Left lobe of liver (tissue), 2 donors: ENCODE measurements at regions not wholly inside any gene's neighbourhood (a gene's known extent, or its start where the extent isn't known, plus 50 kb on each side); places are given as distances from the start of the nearest gene placed in this dataset.
A peak's percentile ranks its signal among the peaks of the same experiment; 100 is the strongest.

Experiments used
- ATAC-seq: fragments of 200-7000 bp; cut with Tn5 transposase; one replicate; pipeline ENCODE4 v1.9.1; 2020; ENCODE audit warnings: mild to moderate bottlenecking, moderate library complexity
- DNase-seq: peaks from one replicate; pipeline ENCODE4 v3.0.0-alpha.2; 2020; ENCODE audit warnings: low spot score
- donor health status: DM: no; HTN: no; CAD: no; lungs with moderate emphysema.
- donor health status: DM: no; HTN: yes; CAD: no.

DNA sequence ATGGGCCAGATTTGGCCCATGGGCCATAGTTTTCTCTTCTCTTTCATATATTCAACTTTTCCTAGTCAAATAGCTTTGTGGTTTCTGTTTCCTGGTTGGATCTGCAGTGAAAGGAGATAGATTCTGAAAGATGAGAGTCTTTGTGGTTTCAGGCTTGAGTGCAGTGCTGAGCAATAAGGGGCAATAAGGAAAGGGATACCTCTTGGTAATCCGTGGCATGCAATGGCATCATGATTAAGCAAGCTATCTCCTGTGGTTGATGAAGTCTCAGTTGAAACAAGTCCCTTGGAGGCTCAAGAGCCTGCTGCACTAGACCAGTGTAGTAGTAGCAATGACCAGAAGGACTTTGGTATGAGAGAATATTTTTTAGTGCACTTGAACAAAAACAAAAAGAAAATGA, 187.7 kb upstream of the CNTNAP2 start:
- no peak for ATAC-seq
- DNase-seq, result no peak

DNA sequence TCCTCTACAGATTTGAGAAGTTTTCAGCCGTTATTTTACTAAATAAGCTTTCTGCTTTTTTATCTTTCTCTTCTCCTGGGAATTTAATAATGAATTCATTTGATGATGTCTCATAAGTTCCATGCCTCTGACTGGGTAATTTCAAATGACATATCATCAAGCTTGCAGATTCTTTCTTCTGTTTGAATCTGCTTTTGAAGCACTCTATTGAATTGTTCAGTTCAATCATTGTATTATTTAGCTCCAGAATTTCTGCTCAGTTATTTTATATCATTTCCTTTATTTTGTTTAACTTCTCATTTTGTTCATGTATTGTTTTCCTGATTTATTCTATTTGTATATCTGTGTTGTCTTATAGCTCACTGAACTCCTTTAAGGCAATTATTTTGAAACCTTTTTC, 196.9 kb upstream of the CNTNAP2 start:
- ATAC-seq (no peak), DNase-seq (no peak)

DNA sequence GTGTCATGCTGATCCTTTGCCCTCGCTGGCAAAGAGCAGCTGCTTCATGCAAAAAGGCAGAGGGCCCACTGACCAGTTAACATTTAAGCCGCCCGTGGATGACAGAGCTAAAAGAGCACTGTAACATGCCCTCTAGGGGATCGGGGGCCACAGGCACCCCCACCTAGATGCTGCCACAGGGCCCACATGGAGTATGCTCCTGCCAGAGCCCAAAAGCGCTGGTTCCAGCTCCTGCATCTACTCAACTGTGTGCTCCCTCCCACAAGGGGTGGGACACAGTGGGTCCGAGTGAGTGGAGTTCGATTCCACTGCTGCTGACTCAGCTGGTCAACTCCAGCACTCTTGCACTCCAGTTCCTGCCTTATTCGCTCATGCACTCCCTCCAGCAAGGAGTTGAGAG, 199.8 kb upstream of the CNTNAP2 start:
- no peak for ATAC-seq

DNA sequence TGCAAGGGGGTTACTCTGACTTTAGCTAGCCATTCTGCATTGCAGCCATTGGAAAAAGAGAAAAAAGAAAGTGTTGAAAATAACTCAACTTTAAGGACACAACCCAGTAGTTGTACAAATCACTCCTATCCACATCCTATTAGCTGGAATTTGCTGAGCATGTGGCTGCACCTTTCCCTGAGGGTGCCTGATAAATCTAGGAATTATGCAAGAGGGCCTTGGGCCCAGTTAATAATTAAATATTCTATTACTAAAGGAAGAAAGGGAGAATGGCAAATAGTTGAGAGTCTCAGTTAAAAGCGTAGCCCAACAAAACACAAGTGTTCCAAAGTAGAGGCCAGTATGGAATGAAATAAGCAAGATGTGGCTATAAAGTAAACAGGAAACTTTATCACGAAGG, 200.9 kb upstream of the CNTNAP2 start:
- peak; percentile 68 for ATAC-seq
- DNase-seq, result no peak

More for the DNA sequence above, 199.8 kb upstream of the CNTNAP2 start:
- DNase-seq, result no peak

DNA sequence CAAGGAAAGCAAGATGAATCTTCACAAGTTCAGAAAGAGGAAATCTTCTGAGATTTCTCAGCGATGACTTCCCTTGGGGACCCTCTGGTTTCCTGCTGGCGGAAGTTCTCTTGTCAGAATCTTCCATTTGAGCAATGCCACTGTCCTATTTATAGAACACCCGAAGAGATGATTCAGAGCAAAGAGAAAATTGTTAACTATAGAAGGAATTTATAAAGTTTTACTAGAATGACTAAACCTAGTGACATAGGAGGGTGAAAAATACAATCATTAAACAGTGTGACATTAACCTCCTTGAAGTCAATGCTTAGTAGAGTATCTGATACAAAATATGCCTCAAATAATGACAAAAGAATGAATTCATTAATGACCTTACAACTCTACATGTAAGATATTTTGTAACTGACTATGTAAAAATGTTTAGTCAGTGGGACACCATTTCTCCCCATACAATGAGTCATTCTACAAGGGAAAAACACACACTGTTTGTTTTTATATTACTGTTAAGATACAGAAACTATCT, 206.5 kb upstream of the CNTNAP2 start:
- no peak for ATAC-seq
- no peak for DNase-seq

DNA sequence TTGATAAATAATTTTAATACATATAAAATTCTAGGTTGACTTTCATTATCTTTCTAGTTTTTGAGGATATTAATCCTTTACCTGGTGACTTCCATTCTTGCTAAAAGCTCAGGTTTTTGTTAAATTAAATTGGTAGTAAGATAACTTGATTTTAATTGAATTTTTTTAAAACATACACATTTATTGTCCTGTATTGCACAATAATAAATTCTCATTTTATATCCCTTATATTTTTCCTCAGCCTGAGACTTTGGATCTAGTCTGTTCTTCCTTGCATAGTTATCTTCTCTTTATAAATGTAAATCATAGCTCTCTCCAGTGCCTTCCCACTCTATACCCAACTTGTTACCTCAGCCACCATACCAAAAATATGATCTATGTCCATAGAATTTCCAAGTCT, 212.9 kb upstream of the CNTNAP2 start:
- DNase-seq, result no peak
- ATAC-seq, result no peak

DNA sequence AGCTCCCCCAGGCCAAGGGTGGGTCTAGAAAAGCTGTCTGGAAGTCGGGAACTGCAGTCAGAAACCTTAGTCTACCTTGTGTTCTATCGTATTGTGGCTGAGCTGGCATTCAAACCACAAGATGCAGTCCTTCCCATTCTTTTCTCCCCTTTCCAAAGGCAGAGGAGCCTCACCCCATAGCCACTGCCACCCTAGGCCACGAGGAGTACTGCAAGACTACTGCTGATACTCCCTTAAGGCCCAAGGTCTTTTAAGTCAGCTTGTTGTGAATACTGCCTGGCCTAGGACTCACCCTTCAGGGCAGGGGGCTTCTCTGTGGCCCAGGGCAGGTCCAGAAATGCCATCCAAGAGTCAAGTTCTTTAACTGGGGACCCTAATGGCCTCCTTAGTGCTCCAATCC, 214.5 kb upstream of the CNTNAP2 start:
- no peak for ATAC-seq

DNA sequence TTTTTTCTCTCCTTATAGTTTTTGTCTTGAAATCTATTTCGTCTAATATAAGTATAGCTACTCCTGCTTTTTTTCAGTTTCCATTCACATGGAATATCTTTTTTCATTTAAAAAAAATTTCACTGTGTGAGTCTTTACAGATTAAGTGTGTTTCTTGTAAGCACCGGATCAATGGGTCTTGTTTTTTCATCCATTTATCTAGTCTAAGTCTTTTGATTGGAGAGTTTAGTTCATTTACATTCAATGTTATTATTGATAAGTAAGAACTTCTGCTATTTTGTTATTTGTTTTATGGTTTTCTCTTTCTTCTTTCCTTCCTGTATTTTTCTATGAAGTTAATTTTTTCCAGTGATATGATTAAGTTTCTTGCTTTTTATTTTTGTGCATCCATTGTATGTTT, 216.7 kb upstream of the CNTNAP2 start:
- DNase-seq (no peak), ATAC-seq (no peak)

More for the DNA sequence above, 214.5 kb upstream of the CNTNAP2 start:
- no peak for DNase-seq

DNA sequence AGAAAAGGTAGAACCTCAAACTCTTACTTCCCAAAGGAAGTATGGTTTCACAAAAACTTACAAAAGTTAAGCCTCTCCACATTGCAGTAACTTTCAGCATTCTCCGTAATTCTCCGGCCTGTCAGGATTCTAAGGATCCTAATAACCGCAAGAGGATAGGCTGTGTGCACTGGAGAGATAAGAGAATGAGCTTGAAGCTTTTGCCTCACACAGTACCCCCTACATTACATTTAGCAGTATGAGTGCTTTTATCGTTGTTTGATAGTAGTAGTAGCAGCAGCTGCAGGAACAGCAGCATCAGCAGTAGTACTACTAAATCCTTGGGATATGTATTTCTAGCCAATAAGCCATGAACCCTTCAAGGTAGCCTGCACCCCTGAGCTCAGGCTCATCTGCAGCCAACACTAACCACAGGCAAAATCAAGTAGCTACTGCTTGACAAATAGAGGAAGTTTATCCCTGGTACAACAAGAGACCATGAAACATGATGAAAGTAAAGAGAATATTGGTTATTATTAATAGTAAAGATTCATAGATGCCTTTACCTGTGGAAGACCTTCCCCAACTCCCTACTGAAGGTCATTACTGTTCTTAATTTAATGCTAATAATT, 222.6 kb upstream of the CNTNAP2 start:
- ATAC-seq (no peak), DNase-seq (no peak)

DNA sequence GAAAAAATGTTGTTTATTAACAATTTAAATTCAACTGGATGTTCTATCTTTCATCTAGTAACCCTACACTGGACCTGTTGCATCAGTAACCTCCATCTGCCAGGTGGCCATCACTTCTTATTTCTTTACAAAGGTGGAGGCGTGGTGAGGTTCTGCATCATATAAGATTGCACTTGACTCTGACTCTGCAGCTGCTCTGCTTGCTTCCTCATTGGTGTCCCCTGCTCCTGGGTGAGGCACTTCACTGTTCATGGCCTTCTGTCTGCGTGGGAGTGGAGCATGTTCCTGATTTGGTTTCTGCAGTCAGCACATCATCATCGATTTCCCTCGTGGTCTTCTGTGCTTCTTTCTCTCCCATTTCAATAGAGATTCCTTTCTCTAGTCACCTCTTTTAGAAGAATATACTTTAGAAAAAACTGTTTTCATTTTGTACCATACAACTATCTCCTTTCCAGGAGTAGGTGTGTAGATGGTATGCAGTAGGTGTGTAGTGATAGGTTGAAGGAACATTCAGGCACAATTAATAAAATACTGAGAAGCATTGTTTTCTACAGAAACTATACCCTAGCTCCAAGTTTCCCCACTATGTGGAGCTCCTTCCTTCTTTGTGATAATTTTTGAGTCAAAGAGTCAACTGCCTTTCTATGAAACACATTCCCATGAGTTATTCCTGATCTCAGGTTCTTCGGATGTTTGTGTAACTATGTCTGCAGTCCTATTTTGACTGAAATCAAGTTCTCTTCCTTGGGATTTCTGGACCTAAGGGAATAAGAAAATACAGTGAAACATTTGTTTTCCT, 231.7 kb upstream of the CNTNAP2 start:
- ATAC-seq, result no peak
- DNase-seq, result no peak

DNA sequence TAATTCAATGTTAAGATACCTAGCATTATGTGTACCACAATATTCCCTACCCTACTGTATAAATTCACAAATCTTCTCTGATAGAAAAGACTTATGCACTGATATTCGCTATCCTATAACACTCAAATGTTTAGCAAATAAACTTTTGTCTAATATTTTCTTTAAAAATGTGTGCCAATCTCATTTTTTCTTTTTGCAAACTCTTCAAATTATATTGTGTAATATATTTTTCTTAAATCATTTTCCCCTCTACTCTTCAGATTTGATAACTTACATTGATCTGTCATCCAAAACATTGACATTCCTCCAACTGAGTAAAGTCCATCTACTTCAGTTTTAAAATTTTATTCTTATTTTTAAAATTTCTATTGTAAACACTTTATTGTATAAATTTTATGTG, 240.2 kb upstream of the CNTNAP2 start:
- DNase-seq, result no peak
- no peak for ATAC-seq

DNA sequence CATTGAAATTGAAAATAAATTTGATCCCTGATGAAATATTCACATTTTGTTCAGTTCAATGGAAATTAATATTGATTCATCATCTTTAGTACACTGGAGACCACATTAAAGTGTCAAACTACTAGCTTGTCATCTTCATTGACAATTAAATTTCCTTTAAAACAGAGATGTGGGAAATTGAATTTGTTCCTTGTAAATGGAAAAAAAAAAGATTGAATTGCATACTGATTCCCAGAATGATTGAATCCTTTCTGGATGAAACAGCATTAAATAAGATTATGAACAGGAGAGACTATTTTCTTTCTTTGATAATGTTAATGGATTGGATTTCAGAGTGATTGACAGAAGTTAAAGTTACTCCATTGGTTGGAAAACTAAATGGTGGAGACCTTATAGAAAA, 241.3 kb upstream of the CNTNAP2 start:
- DNase-seq (no peak), ATAC-seq (no peak)

DNA sequence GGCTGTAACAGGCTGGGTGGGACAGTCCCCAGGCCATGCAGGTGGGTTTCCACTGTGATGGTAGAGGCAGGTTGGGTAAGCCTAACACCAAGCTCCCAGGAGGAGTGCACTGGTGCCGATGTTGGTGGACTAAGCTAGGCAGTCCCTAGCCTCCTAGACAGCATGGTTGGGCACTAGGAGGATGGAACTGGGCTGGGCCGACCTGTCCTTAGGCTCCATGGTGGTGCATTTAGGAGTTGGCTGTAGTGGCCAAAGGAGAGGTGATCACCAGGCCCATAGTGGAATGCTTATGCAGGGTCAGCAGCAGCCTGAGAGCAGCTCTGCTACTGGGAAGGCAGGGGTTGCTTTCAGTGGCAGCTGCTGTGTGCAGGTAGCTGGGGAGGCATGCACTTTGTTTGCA, 247.7 kb upstream of the CNTNAP2 start:
- no peak for ATAC-seq
- DNase-seq, result no peak

DNA sequence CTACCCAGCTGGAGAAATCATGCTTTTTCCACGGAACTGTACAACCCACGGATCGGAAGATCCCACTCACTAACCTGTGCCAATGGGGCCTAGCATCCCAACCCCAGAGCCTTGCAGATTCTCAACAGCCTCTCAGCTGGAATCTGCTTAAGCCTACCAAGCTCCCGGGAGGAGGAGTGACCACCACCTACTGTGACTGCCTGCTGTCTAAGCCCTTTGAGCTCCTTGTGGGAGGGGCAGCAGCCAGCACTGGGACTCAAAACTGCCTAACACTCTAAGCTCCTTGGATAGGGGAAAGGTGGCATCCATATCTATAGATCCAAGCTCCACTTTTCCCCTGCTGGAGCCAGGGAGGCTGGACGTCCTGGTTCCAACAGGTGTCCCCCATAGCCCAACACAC, 254.4 kb upstream of the CNTNAP2 start:
- no peak for DNase-seq
- ATAC-seq, result no peak

DNA sequence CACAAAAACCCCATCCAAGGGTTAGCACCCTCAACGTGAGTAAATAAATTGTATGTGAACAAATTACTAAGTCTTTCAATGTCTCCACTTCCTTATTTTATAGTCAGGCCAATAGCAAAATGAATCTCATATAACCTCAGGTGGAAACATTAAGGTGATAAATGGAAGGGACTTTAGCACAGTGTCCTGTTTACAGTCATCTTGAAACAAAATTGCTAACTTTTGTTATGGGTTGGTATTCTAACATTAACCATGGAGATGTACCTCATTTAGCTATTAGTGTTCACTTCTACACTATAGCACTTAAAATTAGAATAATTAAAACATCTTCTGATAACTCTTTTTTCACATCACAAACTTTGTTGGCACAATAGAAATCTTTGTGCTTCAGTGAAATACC, 255.8 kb upstream of the CNTNAP2 start:
- DNase-seq (no peak), ATAC-seq (no peak)

DNA sequence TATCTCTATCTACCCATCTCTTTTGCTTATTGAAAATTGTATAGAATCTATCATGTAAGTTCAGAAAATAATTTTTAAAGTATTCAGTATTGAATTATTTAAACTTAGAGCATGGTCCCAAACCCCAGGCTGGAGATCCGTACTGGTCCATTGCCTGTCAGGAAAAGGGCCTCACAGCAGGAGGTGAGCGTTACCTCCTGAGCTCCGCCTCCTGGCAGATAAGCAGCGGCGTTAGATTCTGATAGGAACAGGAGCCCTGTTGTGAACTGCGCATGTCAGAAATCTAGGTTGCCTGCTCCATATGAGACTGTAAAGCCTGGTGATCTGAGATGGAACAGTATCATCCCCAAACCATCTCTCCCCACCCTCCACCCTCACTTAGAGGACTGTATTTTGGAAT, 266.0 kb upstream of the CNTNAP2 start:
- no peak for ATAC-seq
- no peak for DNase-seq

DNA sequence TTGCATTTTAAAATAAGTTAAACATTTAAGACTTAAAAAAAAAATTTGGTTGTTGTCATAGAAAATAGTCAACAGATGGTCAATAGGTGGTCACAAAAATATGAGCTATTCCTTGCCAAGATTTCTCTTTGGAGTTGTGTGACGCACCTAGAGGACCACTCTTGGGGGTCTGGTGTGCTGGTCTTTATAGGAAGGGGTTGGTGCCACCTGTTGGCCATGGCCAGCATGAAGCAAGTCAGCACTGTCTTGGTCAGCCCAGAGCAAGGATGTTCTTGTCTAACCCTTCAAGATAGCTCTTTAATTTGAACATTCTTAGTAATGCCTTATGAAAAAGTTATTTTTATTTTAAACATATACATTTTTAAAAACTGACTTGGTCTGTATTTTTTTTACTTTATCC, 267.9 kb upstream of the CNTNAP2 start:
- ATAC-seq, result no peak
- DNase-seq, result no peak

DNA sequence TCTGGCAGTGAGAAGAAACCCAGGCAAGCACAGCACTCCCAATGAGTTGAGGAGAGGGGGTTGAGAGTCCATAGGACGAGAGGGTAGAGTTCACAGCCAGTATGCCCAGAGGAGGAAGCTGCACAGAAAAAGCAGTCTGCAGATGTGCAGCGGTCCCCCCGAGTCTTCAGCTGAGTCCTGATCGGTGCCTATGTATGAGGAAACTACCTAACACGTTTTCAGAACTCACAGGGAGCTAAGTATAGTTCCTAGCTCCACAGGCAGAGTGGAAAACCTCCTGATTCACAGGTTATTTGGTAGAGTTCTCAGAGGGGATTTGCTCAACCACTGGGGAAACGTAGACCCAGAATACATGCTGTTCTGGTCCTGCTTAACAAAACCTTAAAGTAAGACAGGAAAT, 271.3 kb upstream of the CNTNAP2 start:
- no peak for ATAC-seq
- DNase-seq, result no peak

DNA sequence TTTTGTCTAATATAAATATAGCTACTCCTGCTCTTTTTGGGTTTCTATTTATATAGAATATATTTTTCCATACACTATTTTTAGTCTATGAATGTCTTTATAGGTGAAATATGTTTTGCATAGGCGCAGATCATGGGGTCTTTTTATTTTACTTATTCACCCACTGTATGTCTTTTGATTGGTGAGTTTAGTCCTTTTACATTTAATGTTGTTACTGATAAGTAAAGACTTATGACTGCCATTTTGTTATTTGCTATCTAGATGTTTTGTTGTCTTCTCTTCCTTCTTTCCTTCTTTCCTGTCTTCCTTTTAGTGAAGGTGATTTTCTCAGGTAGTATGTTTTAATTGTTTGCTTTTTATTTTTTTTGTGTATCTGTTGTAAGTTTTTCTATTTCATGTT, 276.8 kb upstream of the CNTNAP2 start:
- DNase-seq (no peak), ATAC-seq (no peak)

DNA sequence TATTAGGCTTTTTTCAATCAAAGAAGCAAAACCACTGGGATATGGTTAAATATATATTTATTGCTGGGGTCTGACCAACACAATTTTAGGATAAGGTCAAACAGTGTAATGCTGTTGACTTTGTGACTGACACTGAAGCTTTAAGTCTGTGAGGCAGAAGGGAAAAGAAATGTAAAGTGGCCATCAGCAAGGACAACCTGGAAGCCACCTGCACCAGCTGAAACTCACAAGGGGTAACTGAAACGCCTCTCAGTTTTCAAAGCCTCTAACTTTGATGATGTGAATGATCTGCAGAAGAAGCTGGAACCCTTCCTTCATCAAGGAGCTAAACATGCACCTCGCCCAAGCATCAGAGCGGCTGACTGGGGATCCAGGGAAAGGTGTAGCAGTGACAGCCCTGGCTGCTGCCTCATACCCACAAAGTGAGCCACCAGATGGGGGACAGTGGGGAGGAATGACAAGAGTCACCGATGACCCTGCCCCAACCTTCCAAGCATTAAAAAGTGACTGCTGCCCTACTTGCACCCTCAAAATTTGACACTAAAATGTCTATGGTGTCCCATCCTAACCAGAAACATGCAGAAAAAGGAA, 284.9 kb upstream of the CNTNAP2 start:
- ATAC-seq, result no peak
- DNase-seq, result no peak

DNA sequence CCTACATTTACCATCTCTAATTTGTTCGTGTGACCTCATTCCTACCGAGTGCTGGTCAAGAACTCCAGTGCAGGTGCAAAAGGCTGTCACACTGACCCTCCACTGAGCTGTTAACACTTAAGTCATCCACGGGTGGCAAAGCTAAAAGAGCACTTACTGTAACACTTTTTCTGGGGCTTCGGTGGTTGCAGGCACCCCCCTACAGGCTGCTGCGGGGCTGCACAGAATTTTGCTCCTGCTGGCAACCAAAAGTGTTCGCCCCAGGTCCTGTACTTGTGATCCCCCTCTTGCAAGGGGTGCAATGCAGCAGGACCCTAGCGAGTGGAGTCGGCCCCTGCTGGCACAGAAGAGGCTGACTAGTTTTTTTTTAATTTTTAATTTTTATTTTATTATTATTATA, 298.9 kb upstream of the CNTNAP2 start:
- no peak for DNase-seq

DNA sequence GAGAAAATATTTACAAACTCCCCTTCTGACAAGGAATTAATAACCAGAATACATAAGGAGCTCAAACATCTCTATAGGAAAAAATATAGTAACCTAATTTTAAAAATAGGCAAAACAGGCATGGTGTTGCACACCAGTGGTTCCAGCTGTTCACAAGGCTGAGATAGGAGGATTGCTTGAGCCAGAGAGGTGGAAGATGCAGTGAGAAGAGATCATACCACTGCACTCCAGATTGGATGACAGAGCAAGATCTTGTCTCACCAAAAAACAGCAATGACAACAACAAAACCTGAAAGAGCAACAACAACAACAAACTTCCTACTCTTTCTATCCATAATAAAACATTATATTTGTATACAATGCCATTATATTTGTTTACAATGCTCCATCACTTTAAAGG, 304.4 kb upstream of the CNTNAP2 start:
- no peak for DNase-seq
- ATAC-seq, result no peak

More for the DNA sequence above, 298.9 kb upstream of the CNTNAP2 start:
- ATAC-seq, result no peak
